Heart left ventricle (tissue), 16 donors: ENCODE measurements at regions not wholly inside any gene's neighbourhood (a gene's known extent, or its start where the extent isn't known, plus 50 kb on each side); places are given as distances from the start of the nearest gene placed in this dataset.

ENCODE experiments used
- ATAC-seq, 4 donors: fragments of 200-7000 bp; cut with Tn5 transposase; one replicate each; pipeline ENCODE4 v1.9.1; 2020 to 2022; ENCODE audit warnings: moderate library complexity in 4 of 4, mild to moderate bottlenecking in 3 of 4, moderate number of reproducible peaks in 1 of 4
- DNase-seq, 5 donors: peaks; one replicate each; pipeline ENCODE4 v3.0.0-alpha.2; 2020
- H3K27ac ChIP-seq, 12 donors: fragments of 200-600 bp; sonication (generic) in 4 of 12; one replicate each; pipeline versions ENCODE4 v1.5.0 to v1.8.0; 2016 to 2022; ENCODE audit warnings: mild to moderate bottlenecking in 2 of 12
- H3K27me3 ChIP-seq, 9 donors: fragments of 200-600 bp; sonication (generic) in 2 of 9; one replicate each; pipeline versions ENCODE4 v1.5.1 to v1.8.0; 2016 to 2022; ENCODE audit warnings: mild to moderate bottlenecking in 3 of 9
- H3K36me3 ChIP-seq, 9 donors: fragments of 200-600 bp; sonication (generic) in 2 of 9; one replicate each; pipeline versions ENCODE4 v1.5.0 to v1.8.0; 2018 to 2022; ENCODE audit warnings: mild to moderate bottlenecking in 2 of 9
- H3K4me1 ChIP-seq, 12 donors: fragments of 200-600 bp; sonication (generic) in 4 of 12; one replicate each; pipeline versions ENCODE4 v1.5.0 to v1.8.0; 2016 to 2022; ENCODE audit warnings: mild to moderate bottlenecking in 3 of 12
- H3K4me3 ChIP-seq, 12 donors: fragments of 200-600 bp; sonication (generic) in 4 of 12; one replicate each; pipeline versions ENCODE4 v1.5.0 to v1.8.0; 2017 to 2022; ENCODE audit warnings: mild to moderate bottlenecking in 9 of 12, moderate library complexity in 4 of 12
- H3K9me3 ChIP-seq, 12 donors: fragments of 200-600 bp; sonication (generic) in 4 of 12; one replicate each; pipeline versions ENCODE4 v1.5.0 to v1.8.0; 2016 to 2022; ENCODE audit warnings: mild to moderate bottlenecking in 1 of 12
- CTCF ChIP-seq, 12 donors: fragments of 200-600 bp; sonication (generic) in 4 of 12; IDR thresholded peaks; one replicate each; pipeline versions ENCODE4 v1.5.0 to v1.8.0; 2018 to 2022; ENCODE audit warnings: antibody characterized with exemption in 12 of 12, mild to moderate bottlenecking in 5 of 12
- POLR2A ChIP-seq, 2 donors: fragments of 450-650 bp; IDR thresholded peaks; one replicate each; pipeline ENCODE4 v1.6.1; 2017; ENCODE audit warnings: antibody characterized with exemption in 2 of 2, mild to moderate bottlenecking in 2 of 2, moderate library complexity in 2 of 2
- WGBS, 4 donors: extraction: QIAGEN DNeasy Blood & Tissue Kit in 2 of 4; methylation state at CpG; one replicate each; pipeline versions ENCODE4 v1.1.5 to v1.1.7; 2013 to 2018; 5-methylcytosine and 5-hydroxymethylcytosine counted together
- intact Hi-C, 10 donors: fragments of 100-400 bp; cut with DNase I; formaldehyde crosslinking; loops; one replicate each; pipeline versions ENCODE4 v1.11.1 to v1.14.2; 2022
- donor health status: ischemic (EF 13 %, LVEDD 7.1; RV severe dilation, severe dysfunction).
- donor health status: healthy with polysubstance abuse.
- donor health status: DM: no; HTN: yes; CAD: no.
- donor health status: DM: no; HTN: no; CAD: no.
- donor health status: ischemic (EF 25% LVEDD 6.9; RV normal size, moderate dysfunction).
- donor health status: ischemic (EF 25% LVEDD 5.7; RV mildly dilated, moderate dysfunction).
- donor health status: healthy.
- donor health status: DM: yes; HTN: yes; CAD: no.
- donor health status: ischemic (EF 35%, LVEDD 5.7; RV mildly dilated, moderate dysfunction).
- donor health status: nonischemic (EF 11% LVEDD 7.7; RV severe dilation, severe dysfunction).
- donor health status: DM: yes; HTN: yes; CAD: no.
- donor health status: PGD.
- donor health status: ischemic (EF 29% LVEDD 5.4; RV normal size, mild dysfunction).
- donor health status: nonischemic (EF 23%, LVEDD 6.1; RV moderate dilation, normal function).

GRCh38 chr1:98030976-98031375 lies 110.1 kb upstream of the DPYD start:
- Histone ChIP-seq H3K4me3 (no peak overlapping the region), H3K4me1 (no peaks in the 10 kb centered on the region), H3K27ac (no peak overlapping the region), H3K27me3 (no peaks in the 10 kb centered on the region), H3K9me3 (no peaks in the 10 kb centered on the region), H3K36me3 (no peaks in the 10 kb centered on the region)
- TF ChIP-seq CTCF (IDR thresholded peaks at IDR 0.05) (no peak), POLR2A (IDR thresholded peaks at IDR 0.05) (no peak)
- WGBS, 4 donors = 59 to 61% (median 60%) methylated on average over 3 of the region's 3 CpGs
- DNase-seq = no peak
- ATAC-seq = no peak
- intact Hi-C loops = no loop called here

GRCh38 chr1:98030483-98030882 lies 109.6 kb upstream of the DPYD start:
- Histone ChIP-seq H3K4me3 (no peak overlapping the region), H3K9me3 (no peaks in the 10 kb centered on the region), H3K27ac (no peak overlapping the region), H3K4me1 (no peaks in the 10 kb centered on the region), H3K27me3 (no peaks in the 10 kb centered on the region), H3K36me3 (no peaks in the 10 kb centered on the region)
- TF ChIP-seq CTCF (IDR thresholded peaks at IDR 0.05) = no peak
- TF ChIP-seq POLR2A (IDR thresholded peaks at IDR 0.05) = no peak
- DNase-seq (no peak), ATAC-seq (no peak)
- intact Hi-C loops = no loop called here

GRCh38 chr1:98028800-98029199 lies 108.0 kb upstream of the DPYD start:
- Histone ChIP-seq H3K27ac (no peak overlapping the region), H3K36me3 (no peaks in the 10 kb centered on the region), H3K4me3 (no peak overlapping the region), H3K4me1 (no peaks in the 10 kb centered on the region), H3K27me3 (no peaks in the 10 kb centered on the region), H3K9me3 (no peaks in the 10 kb centered on the region)
- ATAC-seq (no peak), DNase-seq (no peak)
- intact Hi-C loops = no loop called here
- TF ChIP-seq POLR2A (IDR thresholded peaks at IDR 0.05) (no peak), CTCF (IDR thresholded peaks at IDR 0.05) (no peak)
- 74 to 77% (median 75%) methylated on average over 6 of the region's 6 CpGs for WGBS, 4 donors

- Histone ChIP-seq H3K9me3 (no peaks in the 10 kb centered on the region), H3K36me3 (no peaks in the 10 kb centered on the region), H3K27me3 (peaks cover 0 to 5% (median 0%) of the 10 kb centered on the region in 9 donors), H3K4me1 (no peaks in the 10 kb centered on the region), H3K27ac (no peak overlapping the region), H3K4me3 (no peak overlapping the region)
- 88 to 100% (median 91%) methylated on average over 2 of the region's 2 CpGs for WGBS, 4 donors
- ATAC-seq (no peak), DNase-seq (no peak)
- TF ChIP-seq CTCF (IDR thresholded peaks at IDR 0.05) (no peak), POLR2A (IDR thresholded peaks at IDR 0.05) (no peak)
- intact Hi-C loops = no loop called here
These were observed 106.4 kb upstream of the DPYD start for GRCh38 chr1:98027103-98027705.
